K562 (cell line): ENCODE measurements at regions not wholly inside any gene's neighbourhood (a gene's known extent, or its start where the extent isn't known, plus 50 kb on each side); places are given as distances from the start of the nearest gene placed in this dataset.

ENCODE experiments used
- CXXC5 ChIP-seq: fragments of 250-450 bp; sonication (Bioruptor Pico); IDR thresholded peaks from 2 replicates; pipeline ENCODE4 v1.8.0; 2022; ENCODE audit warnings: inconsistent platforms, mild to moderate bottlenecking, moderate library complexity
- ELF1 ChIP-seq: fragments of 200-800 bp; sonication (Bioruptor generic); IDR thresholded peaks from 2 replicates; pipeline ENCODE4 v1.6.1; 2016; ENCODE audit warnings: missing genetic modification characterization, missing compliant biosample characterization
- ETV1 ChIP-seq: fragments of 450-650 bp; conservative IDR thresholded peaks from 2 replicates; pipeline ENCODE4 v1.6.1; 2016; ENCODE audit warnings: missing genetic modification characterization, control low read depth, low read depth, missing compliant biosample characterization
- GABPA ChIP-seq: fragments of 200-800 bp; sonication (Bioruptor generic); conservative IDR thresholded peaks from 2 replicates; pipeline ENCODE4 v1.6.1; 2016; ENCODE audit warnings: low read depth, missing genetic modification characterization, missing compliant biosample characterization
- HCFC1 ChIP-seq: IDR thresholded peaks from 2 replicates; pipeline ENCODE4 v1.6.1; 2012; ENCODE audit warnings: low read depth, low read length, improper control_type of control experiment
- HEY1 ChIP-seq: fragments of 250-450 bp; sonication (Bioruptor Pico); IDR thresholded peaks from 2 replicates; pipeline ENCODE4 v1.5.0; 2020; ENCODE audit warnings: mild to moderate bottlenecking, moderate library complexity, borderline replicate concordance
- NFIC ChIP-seq: fragments of 450-650 bp; IDR thresholded peaks from 2 replicates; pipeline ENCODE4 v1.6.1; 2017; ENCODE audit warnings: mild to moderate bottlenecking, inconsistent platforms
- NR2C2 ChIP-seq, 2 experiments: fragments of 200-800 bp in 1 of 2; sonication (Bioruptor generic) in 1 of 2; sonication (generic) in 1 of 2; formaldehyde crosslinking in 1 of 2; IDR thresholded peaks; 2 replicates each; pipeline versions ENCODE4 v1.6.1 to v1.8.0; 2016 to 2022; ENCODE audit warnings: mild to moderate bottlenecking in 1 of 2, missing compliant biosample characterization in 1 of 2, missing genetic modification characterization in 1 of 2, missing genetic modification reagents in 1 of 2
- RCOR1 ChIP-seq, 2 experiments: IDR thresholded peaks; 2 replicates each; pipeline ENCODE4 v1.6.1; 2012; ENCODE audit warnings: low read depth in 2 of 2, low read length in 2 of 2, borderline replicate concordance in 1 of 2, improper control_type of control experiment in 1 of 2
- SLC30A9 ChIP-seq: fragments of 250-450 bp; sonication (Bioruptor Pico); IDR thresholded peaks from 2 replicates; pipeline ENCODE4 v1.8.0; 2022; ENCODE audit warnings: mild to moderate bottlenecking, moderate library complexity
- SMAD3 ChIP-seq: fragments of 450-650 bp; formaldehyde crosslinking; conservative IDR thresholded peaks from 2 replicates; pipeline ENCODE4 v1.4.0; 2020; ENCODE audit warnings: mild to moderate bottlenecking
- TBL1XR1 ChIP-seq, 2 experiments: IDR thresholded peaks; 2 replicates each; pipeline ENCODE4 v1.6.1; 2012; ENCODE audit warnings: improper control_type of control experiment in 2 of 2, low read length in 2 of 2, mild to moderate bottlenecking in 1 of 2
- ZNF224 ChIP-seq: sonication (generic); formaldehyde crosslinking; IDR thresholded peaks from 2 replicates; pipeline ENCODE4 v1.8.0; 2022; ENCODE audit warnings: mild to moderate bottlenecking, missing genetic modification reagents
- ZNF274 ChIP-seq: IDR thresholded peaks from 2 replicates; pipeline ENCODE4 v1.6.1; 2011; ENCODE audit warnings: low read depth, mild to moderate bottlenecking, low read length, moderate library complexity, borderline replicate concordance
- TF ChIP-seq, protein P1 (sequence below): fragments of 450-650 bp; IDR thresholded peaks from 2 replicates; pipeline ENCODE4 v1.6.1; 2016; ENCODE audit warnings: missing biosample characterization, missing genetic modification characterization
- TF ChIP-seq, protein P2 (sequence below): fragments of 250-450 bp; sonication (Bioruptor Pico); IDR thresholded peaks from 2 replicates; pipeline ENCODE4 v1.9.0; 2021; ENCODE audit warnings: mild to moderate bottlenecking, inconsistent platforms
- TF ChIP-seq, protein P3 (sequence below): sonication (generic); formaldehyde crosslinking; IDR thresholded peaks from 2 replicates; pipeline ENCODE4 v1.8.1; 2023; ENCODE audit warnings: mild to moderate bottlenecking, missing genetic modification reagents
- TF ChIP-seq, protein P4 (sequence below): fragments of 250-450 bp; sonication (Bioruptor Pico); IDR thresholded peaks from 2 replicates; pipeline ENCODE4 v1.5.0; 2021
- TF ChIP-seq, protein P5 (sequence below): IDR thresholded peaks from 2 replicates; pipeline ENCODE4 v1.6.1; 2014; ENCODE audit warnings: antibody characterized with exemption

DNA sequence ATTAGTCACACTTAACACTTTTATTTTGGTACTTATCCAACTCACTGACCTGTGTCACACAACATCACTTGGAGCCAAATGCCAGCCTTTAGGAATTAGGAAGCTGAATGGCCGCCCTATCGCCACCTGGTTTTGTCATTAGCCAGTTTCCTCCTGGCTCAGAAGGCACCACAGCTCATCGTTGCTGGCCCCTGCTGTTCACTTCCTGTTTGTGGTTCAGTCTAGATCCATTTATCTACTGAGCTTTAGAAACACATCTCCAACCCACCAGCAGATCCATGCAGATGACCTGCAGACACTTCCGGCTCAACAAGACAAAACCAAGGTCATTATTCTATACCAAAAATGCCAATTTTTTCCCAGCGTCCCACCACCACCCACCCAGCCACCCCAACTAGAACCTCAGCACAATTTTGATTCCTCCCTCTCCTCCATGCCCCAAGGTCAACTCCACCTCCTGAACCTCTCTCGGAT is 193.5 kb upstream of the NEBL start (continued):
- TF ChIP-seq, protein P1, sequence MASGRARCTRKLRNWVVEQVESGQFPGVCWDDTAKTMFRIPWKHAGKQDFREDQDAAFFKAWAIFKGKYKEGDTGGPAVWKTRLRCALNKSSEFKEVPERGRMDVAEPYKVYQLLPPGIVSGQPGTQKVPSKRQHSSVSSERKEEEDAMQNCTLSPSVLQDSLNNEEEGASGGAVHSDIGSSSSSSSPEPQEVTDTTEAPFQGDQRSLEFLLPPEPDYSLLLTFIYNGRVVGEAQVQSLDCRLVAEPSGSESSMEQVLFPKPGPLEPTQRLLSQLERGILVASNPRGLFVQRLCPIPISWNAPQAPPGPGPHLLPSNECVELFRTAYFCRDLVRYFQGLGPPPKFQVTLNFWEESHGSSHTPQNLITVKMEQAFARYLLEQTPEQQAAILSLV (tag), result no peak
- TF ChIP-seq TBL1XR1 (IDR thresholded peaks at IDR 0.05; ENCODE audit: low read length in 2 of 2) (no peak), HCFC1 (no peak), HEY1 (CRISPR knock-in tag) (no peak), ZNF224 (CRISPR knock-in tag) (no peak), ELF1 (tag) (peak; percentile 63), ETV1 (peak; percentile 87), ZNF274 (no peak), GABPA (peak; percentile 78), SLC30A9 (CRISPR knock-in tag) (no peak), RCOR1 (IDR thresholded peaks at IDR 0.05; ENCODE audit: borderline replicate concordance in 1 of 2, low read depth in 2 of 2, low read length in 2 of 2) (peak in 1 of 2 experiments; percentile 19; a peak in 1 of 4 replicates), SMAD3 (CRISPR knock-in tag) (no peak; the same call in 1 of the 2 replicates), CXXC5 (peak; percentile 67), NFIC (no peak), NR2C2 (CRISPR knock-in tag; IDR thresholded peaks at IDR 0.05) (no peak), NR2C2 (tag; IDR thresholded peaks at IDR 0.05) (peak; percentile 64; the same call in 1 of the 2 replicates)
- TF ChIP-seq, protein P2, sequence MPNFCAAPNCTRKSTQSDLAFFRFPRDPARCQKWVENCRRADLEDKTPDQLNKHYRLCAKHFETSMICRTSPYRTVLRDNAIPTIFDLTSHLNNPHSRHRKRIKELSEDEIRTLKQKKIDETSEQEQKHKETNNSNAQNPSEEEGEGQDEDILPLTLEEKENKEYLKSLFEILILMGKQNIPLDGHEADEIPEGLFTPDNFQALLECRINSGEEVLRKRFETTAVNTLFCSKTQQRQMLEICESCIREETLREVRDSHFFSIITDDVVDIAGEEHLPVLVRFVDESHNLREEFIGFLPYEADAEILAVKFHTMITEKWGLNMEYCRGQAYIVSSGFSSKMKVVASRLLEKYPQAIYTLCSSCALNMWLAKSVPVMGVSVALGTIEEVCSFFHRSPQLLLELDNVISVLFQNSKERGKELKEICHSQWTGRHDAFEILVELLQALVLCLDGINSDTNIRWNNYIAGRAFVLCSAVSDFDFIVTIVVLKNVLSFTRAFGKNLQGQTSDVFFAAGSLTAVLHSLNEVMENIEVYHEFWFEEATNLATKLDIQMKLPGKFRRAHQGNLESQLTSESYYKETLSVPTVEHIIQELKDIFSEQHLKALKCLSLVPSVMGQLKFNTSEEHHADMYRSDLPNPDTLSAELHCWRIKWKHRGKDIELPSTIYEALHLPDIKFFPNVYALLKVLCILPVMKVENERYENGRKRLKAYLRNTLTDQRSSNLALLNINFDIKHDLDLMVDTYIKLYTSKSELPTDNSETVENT (CRISPR knock-in tag), result no peak
- TF ChIP-seq, protein P3, sequence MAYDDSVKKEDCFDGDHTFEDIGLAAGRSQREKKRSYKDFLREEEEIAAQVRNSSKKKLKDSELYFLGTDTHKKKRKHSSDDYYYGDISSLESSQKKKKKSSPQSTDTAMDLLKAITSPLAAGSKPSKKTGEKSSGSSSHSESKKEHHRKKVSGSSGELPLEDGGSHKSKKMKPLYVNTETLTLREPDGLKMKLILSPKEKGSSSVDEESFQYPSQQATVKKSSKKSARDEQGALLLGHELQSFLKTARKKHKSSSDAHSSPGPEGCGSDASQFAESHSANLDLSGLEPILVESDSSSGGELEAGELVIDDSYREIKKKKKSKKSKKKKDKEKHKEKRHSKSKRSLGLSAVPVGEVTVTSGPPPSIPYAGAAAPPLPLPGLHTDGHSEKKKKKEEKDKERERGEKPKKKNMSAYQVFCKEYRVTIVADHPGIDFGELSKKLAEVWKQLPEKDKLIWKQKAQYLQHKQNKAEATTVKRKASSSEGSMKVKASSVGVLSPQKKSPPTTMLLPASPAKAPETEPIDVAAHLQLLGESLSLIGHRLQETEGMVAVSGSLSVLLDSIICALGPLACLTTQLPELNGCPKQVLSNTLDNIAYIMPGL (CRISPR knock-in tag), result no peak
- TF ChIP-seq, protein P4, sequence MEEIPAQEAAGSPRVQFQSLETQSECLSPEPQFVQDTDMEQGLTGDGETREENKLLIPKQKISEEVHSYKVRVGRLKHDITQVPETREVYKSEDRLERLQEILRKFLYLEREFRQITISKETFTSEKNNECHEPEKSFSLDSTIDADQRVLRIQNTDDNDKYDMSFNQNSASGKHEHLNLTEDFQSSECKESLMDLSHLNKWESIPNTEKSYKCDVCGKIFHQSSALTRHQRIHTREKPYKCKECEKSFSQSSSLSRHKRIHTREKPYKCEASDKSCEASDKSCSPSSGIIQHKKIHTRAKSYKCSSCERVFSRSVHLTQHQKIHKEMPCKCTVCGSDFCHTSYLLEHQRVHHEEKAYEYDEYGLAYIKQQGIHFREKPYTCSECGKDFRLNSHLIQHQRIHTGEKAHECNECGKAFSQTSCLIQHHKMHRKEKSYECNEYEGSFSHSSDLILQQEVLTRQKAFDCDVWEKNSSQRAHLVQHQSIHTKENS (CRISPR knock-in tag), result no peak
- TF ChIP-seq, protein P5, sequence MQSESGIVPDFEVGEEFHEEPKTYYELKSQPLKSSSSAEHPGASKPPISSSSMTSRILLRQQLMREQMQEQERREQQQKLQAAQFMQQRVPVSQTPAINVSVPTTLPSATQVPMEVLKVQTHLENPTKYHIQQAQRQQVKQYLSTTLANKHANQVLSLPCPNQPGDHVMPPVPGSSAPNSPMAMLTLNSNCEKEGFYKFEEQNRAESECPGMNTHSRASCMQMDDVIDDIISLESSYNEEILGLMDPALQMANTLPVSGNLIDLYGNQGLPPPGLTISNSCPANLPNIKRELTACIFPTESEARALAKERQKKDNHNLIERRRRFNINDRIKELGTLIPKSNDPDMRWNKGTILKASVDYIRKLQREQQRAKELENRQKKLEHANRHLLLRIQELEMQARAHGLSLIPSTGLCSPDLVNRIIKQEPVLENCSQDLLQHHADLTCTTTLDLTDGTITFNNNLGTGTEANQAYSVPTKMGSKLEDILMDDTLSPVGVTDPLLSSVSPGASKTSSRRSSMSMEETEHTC, result no peak
